Small intestine (tissue), 7 donors: ENCODE measurements at regions not wholly inside any gene's neighbourhood (a gene's known extent, or its start where the extent isn't known, plus 50 kb on each side); places are given as distances from the start of the nearest gene placed in this dataset.
"Not testable (repeated sequence)": the region's sequence is repeated elsewhere in the genome, so short reads cannot be mapped to it uniquely, and the experiment has no call there.

Experiments used
- DNase-seq, 2 donors: peaks; one replicate each; pipeline versions ENCODE4 v3.0.0 to v3.0.0-alpha.2; 2013
- FAIRE-seq: peaks from 2 replicates; lab custom pipeline; 2012; peaks lifted over from hg19 to GRCh38; lab: Jason Lieb, UNC
- H3K27ac ChIP-seq, 3 donors: one replicate each; pipeline ENCODE4 v1.5.1; 2013; ENCODE audit warnings: low read length in 2 of 3, mild to moderate bottlenecking in 2 of 3, control low read depth in 1 of 3, inconsistent platforms in 1 of 3, low read depth in 1 of 3, moderate library complexity in 1 of 3
- H3K27me3 ChIP-seq, 3 donors: one replicate each; pipeline ENCODE4 v1.6.1; 2013; ENCODE audit warnings: low read length in 3 of 3, inconsistent platforms in 1 of 3; ENCODE audit not compliant: control insufficient read depth in 3 of 3, insufficient read depth in 3 of 3
- H3K36me3 ChIP-seq, 3 donors: one replicate each; pipeline ENCODE4 v1.6.1; 2013; ENCODE audit warnings: low read length in 3 of 3, inconsistent platforms in 1 of 3, low read depth in 1 of 3, mild to moderate bottlenecking in 1 of 3, moderate library complexity in 1 of 3; ENCODE audit not compliant: control insufficient read depth in 3 of 3, insufficient read depth in 2 of 3
- H3K4me1 ChIP-seq, 3 donors: one replicate each; pipeline ENCODE4 v1.6.1; 2013; ENCODE audit warnings: low read length in 2 of 3, inconsistent platforms in 1 of 3, low read depth in 1 of 3, mild to moderate bottlenecking in 1 of 3, moderate library complexity in 1 of 3; ENCODE audit not compliant: control insufficient read depth in 3 of 3, insufficient read depth in 2 of 3
- H3K4me3 ChIP-seq, 3 donors: one replicate each; pipeline ENCODE4 v1.5.1; 2013; ENCODE audit warnings: low read length in 3 of 3, control low read depth in 1 of 3, inconsistent platforms in 1 of 3, low read depth in 1 of 3, mild to moderate bottlenecking in 1 of 3, moderate library complexity in 1 of 3
- H3K9me3 ChIP-seq, 2 donors: one replicate each; pipeline ENCODE4 v1.6.1; 2013; ENCODE audit warnings: low read depth in 1 of 2, low read length in 1 of 2; ENCODE audit not compliant: control insufficient read depth in 2 of 2, insufficient read depth in 1 of 2
- WGBS, 3 donors: extraction: QIAGEN DNeasy Blood & Tissue Kit; methylation state at CpG; one replicate each; pipeline ENCODE4 v1.1.7; 2013; 5-methylcytosine and 5-hydroxymethylcytosine counted together
- donor health status: healthy with polysubstance abuse.
- donor health status: control.
- donor health status: control.
- donor health status: Bipolar disorder and iron deficiency.
- donor health status: healthy.

DNA sequence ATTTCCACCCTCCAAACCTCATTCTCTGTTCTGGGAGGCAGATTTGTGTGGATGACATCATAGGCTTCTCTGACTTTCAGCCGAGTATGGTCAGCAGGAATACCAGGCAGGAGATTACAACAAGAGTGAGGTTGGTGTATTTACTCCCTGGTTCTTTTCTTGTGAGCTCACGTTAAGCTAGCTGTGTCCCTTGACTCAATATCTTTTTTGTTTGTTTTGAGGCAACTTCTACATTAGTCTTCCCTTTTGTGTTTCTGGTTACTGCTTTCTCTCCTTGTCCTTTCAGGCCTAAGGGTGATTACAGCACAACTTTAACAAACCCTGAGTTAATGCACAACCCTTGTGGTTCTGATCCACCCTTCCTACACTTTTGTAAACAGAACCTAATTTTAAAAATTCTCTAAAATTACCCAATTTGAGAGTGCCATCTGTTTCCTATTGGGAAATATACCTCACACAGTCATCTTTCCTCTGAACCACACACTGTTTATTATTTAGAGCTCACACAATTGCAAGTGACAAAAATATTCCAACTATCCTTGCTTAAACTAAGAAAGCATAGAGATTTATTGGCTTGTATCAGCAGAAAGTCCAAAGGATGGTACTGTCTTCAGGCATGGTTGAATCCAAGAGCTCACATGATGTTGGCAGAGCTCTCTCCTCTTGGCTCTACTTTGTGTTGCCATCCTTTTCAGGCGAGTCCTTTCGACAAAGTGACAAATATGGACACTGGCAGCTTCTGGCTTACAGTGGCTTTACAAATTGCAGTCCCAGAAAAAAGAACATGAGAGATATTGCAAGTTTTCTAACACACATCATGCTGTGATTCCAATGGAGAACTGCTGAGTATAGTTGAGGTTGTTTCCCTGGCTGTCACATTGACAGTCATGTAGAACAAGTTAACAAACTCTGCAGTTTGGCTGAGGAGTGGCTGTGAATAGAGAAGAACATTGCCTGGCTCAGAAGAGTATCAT is 150.5 kb upstream of the DDIT4L start:
- no peak for DNase-seq
- no peaks in the 10 kb centered on the region for H3K27me3 ChIP-seq
- H3K36me3 ChIP-seq = no peaks in the 10 kb centered on the region
- WGBS, 3 donors = 62 to 69% (median 68%) methylated on average over 4 of the region's 4 CpGs
- no peak for FAIRE-seq
- no peaks in the 10 kb centered on the region for H3K4me1 ChIP-seq
- no peak overlapping the region for H3K4me3 ChIP-seq
- no peaks in the 10 kb centered on the region for H3K9me3 ChIP-seq
- H3K27ac ChIP-seq = no peak overlapping the region

- Histone ChIP-seq H3K36me3 (no peaks in the 10 kb centered on the region), H3K27me3 (no peaks in the 10 kb centered on the region), H3K4me3 (no peak overlapping the region), H3K27ac (no peak overlapping the region), H3K4me1 (no peaks in the 10 kb centered on the region), H3K9me3 (no peaks in the 10 kb centered on the region)
- FAIRE-seq (no peak), DNase-seq (no peak)
- 80 to 89% (median 83%) methylated on average over 4 of the region's 4 CpGs for WGBS, 3 donors
Observed at GRCh38 chr4:100339870-100340269, 149.6 kb upstream of the DDIT4L start.

DNA sequence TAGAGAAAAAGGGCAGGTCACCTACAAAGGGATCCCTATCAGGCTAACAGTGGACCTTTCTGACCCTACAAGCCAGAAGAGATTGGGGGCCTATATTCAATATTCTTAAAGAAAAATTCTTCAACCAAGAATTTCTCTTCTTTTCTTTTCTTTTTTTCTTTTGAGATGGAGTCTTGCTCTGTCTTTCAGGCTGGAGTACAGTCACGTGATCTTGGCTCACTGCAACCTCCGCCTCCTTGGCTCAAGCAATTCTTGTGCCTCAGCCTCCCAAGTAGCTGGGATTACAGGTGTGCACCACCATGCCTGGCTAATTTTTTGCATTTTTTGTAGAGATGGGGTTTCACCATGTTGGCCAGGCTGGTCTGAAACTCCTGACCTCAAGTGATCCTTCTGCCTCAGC is 143.2 kb upstream of the DDIT4L start:
- not testable (repeated sequence) for H3K9me3 ChIP-seq, H3K27me3 ChIP-seq, H3K4me3 ChIP-seq, H3K4me1 ChIP-seq, FAIRE-seq, DNase-seq, H3K36me3 ChIP-seq, H3K27ac ChIP-seq
- 83 to 93% (median 84%) methylated on average over 2 of the region's 2 CpGs for WGBS, 3 donors

DNA sequence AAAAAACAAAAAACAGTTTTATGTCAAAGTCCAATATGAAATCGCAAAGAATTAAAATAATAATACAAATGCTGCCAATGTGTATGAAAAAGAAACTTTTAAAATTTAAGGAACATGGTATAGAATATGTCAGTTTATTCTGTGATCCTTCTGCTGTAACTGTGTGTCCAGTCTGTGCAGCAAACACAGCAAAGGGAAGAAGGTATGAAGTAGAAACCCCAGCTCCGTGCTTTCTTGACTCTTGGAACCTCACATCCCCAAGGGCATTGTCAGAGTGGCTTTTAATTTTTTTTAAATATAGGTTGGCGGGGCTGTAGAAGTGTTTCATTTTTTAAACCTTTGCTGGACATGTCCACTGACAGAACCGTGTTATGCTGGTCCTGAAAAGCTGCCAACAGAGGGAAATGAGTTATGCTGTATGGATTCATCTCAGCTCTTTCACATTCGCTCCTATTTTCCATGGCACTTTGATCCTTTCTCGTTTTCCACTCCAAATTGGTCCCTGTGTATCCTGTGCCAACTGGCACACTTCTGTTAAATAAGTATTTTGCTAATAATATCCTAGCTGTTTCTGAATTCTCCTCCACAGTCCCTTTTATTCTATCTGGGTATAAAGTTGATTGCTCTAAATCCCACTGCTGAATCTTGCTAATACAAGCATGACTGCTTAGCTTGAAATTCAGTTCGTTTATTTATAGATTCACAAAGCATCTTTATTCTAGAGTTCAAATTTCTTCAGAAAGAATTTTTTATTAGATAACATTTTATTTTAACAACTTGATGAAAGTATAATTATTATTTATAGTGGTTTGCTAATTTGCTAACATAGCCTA is 127.0 kb upstream of the DDIT4L start:
- H3K9me3 ChIP-seq = no peaks in the 10 kb centered on the region
- no peak for DNase-seq

DNA sequence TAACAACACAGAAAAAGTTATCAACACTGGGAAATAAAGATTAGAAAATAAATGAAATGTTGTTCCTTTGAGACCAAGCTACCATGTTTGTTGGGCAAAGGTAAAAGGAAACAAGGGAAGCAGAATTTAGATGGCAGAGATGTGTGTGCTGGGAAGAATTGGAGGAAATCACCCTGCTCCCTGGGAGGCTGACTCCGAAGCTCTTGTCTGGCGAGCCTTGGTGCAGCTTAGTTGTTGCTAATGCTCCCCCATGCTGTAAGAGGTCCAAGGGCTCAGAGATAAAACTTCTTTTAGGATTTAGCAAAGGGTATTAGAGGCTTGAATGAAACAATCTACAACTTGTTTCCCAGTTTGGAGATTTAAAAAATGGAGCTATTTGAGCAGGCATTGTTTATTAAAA is 123.8 kb upstream of the DDIT4L start:
- no peaks in the 10 kb centered on the region for H3K9me3 ChIP-seq
- H3K36me3 ChIP-seq = no peaks in the 10 kb centered on the region
- 66 to 82% (median 69%) methylated on average over 2 of the region's 2 CpGs for WGBS, 3 donors
- no peak overlapping the region for H3K4me3 ChIP-seq
- no peak for DNase-seq
- H3K27ac ChIP-seq = no peak overlapping the region
- no peaks in the 10 kb centered on the region for H3K4me1 ChIP-seq
- no peak for FAIRE-seq
- H3K27me3 ChIP-seq = no peaks in the 10 kb centered on the region

More for the DNA sequence above, 127.0 kb upstream of the DDIT4L start:
- no peak for FAIRE-seq
- no peaks in the 10 kb centered on the region for H3K4me1 ChIP-seq
- H3K27me3 ChIP-seq = no peaks in the 10 kb centered on the region
- no peaks in the 10 kb centered on the region for H3K36me3 ChIP-seq
- WGBS, 3 donors = 42 to 49% (median 45%) methylated on average over 7 of the region's 7 CpGs
- H3K4me3 ChIP-seq = no peak overlapping the region
- no peak overlapping the region for H3K27ac ChIP-seq

- Histone ChIP-seq H3K27ac (no peak overlapping the region), H3K4me1 (no peaks in the 10 kb centered on the region), H3K9me3 (no peaks in the 10 kb centered on the region), H3K4me3 (no peak overlapping the region), H3K36me3 (no peaks in the 10 kb centered on the region), H3K27me3 (no peaks in the 10 kb centered on the region)
- 63 to 67% (median 66%) methylated on average over 2 of the region's 2 CpGs for WGBS, 3 donors
- FAIRE-seq (no peak), DNase-seq (no peak)
Observed at GRCh38 chr4:100312615-100313350, 122.5 kb upstream of the DDIT4L start.

DNA sequence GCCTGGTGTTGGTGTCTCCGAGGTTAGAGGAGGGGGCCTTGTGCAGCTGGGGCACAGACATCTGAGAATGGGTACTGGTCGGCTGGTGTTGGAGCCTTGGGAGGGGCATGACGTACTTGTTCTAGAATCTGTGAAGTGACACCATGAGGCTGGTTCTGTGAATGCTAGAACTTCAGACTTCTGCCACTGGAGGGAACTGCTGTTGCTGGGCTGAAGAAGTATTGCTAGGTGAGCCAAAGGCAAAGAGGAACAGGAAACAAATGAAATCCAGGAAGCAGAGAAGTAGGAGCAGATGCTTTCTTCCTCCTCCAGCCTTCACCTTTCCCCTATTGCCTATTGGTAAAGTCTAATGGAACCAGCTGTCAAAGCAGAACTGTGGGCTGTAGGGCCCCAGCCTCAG is 120.9 kb upstream of the DDIT4L start:
- FAIRE-seq (no peak), DNase-seq (peak in 1 of 2 donors; percentile 2)
- WGBS, 3 donors = 86% methylated on average over 3 of the region's 3 CpGs

GRCh38 chr4:100306018-100306417 is 115.8 kb upstream of the DDIT4L start:
- Histone ChIP-seq H3K4me1 (no peaks in the 10 kb centered on the region), H3K9me3 (no peaks in the 10 kb centered on the region), H3K27ac (no peak overlapping the region), H3K27me3 (no peaks in the 10 kb centered on the region), H3K36me3 (no peaks in the 10 kb centered on the region), H3K4me3 (no peak overlapping the region)
- FAIRE-seq = no peak
- no peak for DNase-seq

More for the DNA sequence above, 120.9 kb upstream of the DDIT4L start:
- H3K36me3 ChIP-seq = no peaks in the 10 kb centered on the region
- H3K9me3 ChIP-seq = no peaks in the 10 kb centered on the region
- no peak overlapping the region for H3K4me3 ChIP-seq
- no peaks in the 10 kb centered on the region for H3K27me3 ChIP-seq
- H3K27ac ChIP-seq = no peak overlapping the region
- H3K4me1 ChIP-seq = no peaks in the 10 kb centered on the region
